H1 (cell line): ENCODE measurements at regions not wholly inside any gene's neighbourhood (a gene's known extent, or its start where the extent isn't known, plus 50 kb on each side); places are given as distances from the start of the nearest gene placed in this dataset.

ENCODE experiments used
- CTCF ChIA-PET: fragments of 300-600 bp; sonication (Branson Sonifier 250); formaldehyde crosslinking; loops from one replicate; lab custom pipeline; 2021; ENCODE audit not compliant: partially characterized antibody; lab: Charles Lee
- POLR2A ChIA-PET: fragments of 300-600 bp; sonication (Branson Sonifier 250); formaldehyde crosslinking; loops from one replicate; lab custom pipeline; 2021; ENCODE audit warnings: inconsistent platforms; ENCODE audit not compliant: partially characterized antibody; lab: Charles Lee
- DNase-seq, 2 experiments: peaks; one replicate each; pipeline versions ENCODE4 v3.0.0 to v3.0.0-alpha.2; 2010 to 2022; ENCODE audit warnings: low spot score in 2 of 2, low read depth in 1 of 2, mixed read lengths in 1 of 2
- FAIRE-seq: peaks from 2 replicates; lab custom pipeline; 2011; peaks lifted over from hg19 to GRCh38; lab: Jason Lieb, UNC
- H2AFZ ChIP-seq: 2 replicates; pipeline ENCODE4 v1.8.1; 2012; ENCODE audit warnings: low read length, inconsistent platforms
- H2AK5ac ChIP-seq: 2 replicates; pipeline ENCODE4 v1.6.1; 2013; ENCODE audit warnings: low read depth, low read length
- H2BK120ac ChIP-seq: replicated peaks from 2 replicates; pipeline ENCODE3; 2013; ENCODE audit warnings: low read depth, low read length, inconsistent platforms
- H2BK12ac ChIP-seq: 2 replicates; pipeline ENCODE4 v1.6.1; 2013; ENCODE audit warnings: low read depth, low read length
- H2BK15ac ChIP-seq: 2 replicates; pipeline ENCODE4 v1.6.1; 2013; ENCODE audit warnings: low read length
- H2BK20ac ChIP-seq: 2 replicates; pipeline ENCODE4 v1.6.1; 2013; ENCODE audit warnings: low read length
- H2BK5ac ChIP-seq: 2 replicates; pipeline ENCODE4 v1.6.1; 2013; ENCODE audit warnings: low read depth, low read length
- H3K14ac ChIP-seq: 2 replicates; pipeline ENCODE4 v1.6.1; 2013; ENCODE audit warnings: inconsistent platforms; ENCODE audit not compliant: insufficient read length
- H3K18ac ChIP-seq: 2 replicates; pipeline ENCODE4 v1.6.1; 2013; ENCODE audit warnings: low read length; ENCODE audit errors: extremely low read depth
- H3K23ac ChIP-seq: 2 replicates; pipeline ENCODE4 v1.6.1; 2013; ENCODE audit warnings: inconsistent platforms; ENCODE audit not compliant: insufficient read length
- H3K23me2 ChIP-seq: 2 replicates; pipeline ENCODE4 v1.6.1; 2013; ENCODE audit warnings: low read depth, low read length
- H3K27ac ChIP-seq: 2 replicates; pipeline ENCODE4 v1.6.1; 2011; ENCODE audit warnings: low read depth, low read length, inconsistent platforms
- H3K27me3 ChIP-seq, 4 experiments: replicated peaks in 1 of 4; 1 replicate in 1 of 4; 2 replicates in 3 of 4; pipeline versions ENCODE4 v1.6.1 to v1.8.1; 2011 to 2013; ENCODE audit warnings: low read length in 3 of 4, mild to moderate bottlenecking in 3 of 4, inconsistent platforms in 2 of 4, mixed read lengths in 2 of 4, moderate library complexity in 1 of 4; ENCODE audit not compliant: control insufficient read depth in 3 of 4, insufficient read depth in 3 of 4; ENCODE audit errors: extremely low read depth in 1 of 4
- H3K36me3 ChIP-seq, 4 experiments: 2 replicates each; pipeline versions ENCODE4 v1.6.1 to v1.8.1; 2011 to 2013; ENCODE audit warnings: mild to moderate bottlenecking in 4 of 4, low read length in 3 of 4, moderate library complexity in 2 of 4, control low read depth in 1 of 4, inconsistent platforms in 1 of 4; ENCODE audit not compliant: insufficient read depth in 4 of 4, control insufficient read depth in 2 of 4
- H3K4ac ChIP-seq: replicated peaks from 2 replicates; pipeline ENCODE3; 2013; ENCODE audit warnings: low read length, low read depth, mixed read lengths, inconsistent platforms; ENCODE audit not compliant: insufficient read length
- H3K4me1 ChIP-seq, 4 experiments: replicated peaks in 1 of 4; 1 replicate in 1 of 4; 2 replicates in 3 of 4; pipeline versions ENCODE4 v1.6.1 to v1.8.1; 2011 to 2013; ENCODE audit warnings: low read length in 3 of 4, inconsistent platforms in 2 of 4, mixed read lengths in 1 of 4; ENCODE audit not compliant: insufficient read depth in 4 of 4, control insufficient read depth in 3 of 4
- H3K4me2 ChIP-seq, 2 experiments: 2 replicates each; pipeline versions ENCODE4 v1.6.1 to v1.8.1; 2011 to 2013; ENCODE audit warnings: low read depth in 2 of 2, low read length in 2 of 2, control low read depth in 1 of 2, inconsistent platforms in 1 of 2, mild to moderate bottlenecking in 1 of 2; ENCODE audit not compliant: insufficient read depth in 1 of 2
- H3K4me3 ChIP-seq, 4 experiments: fragments of 200-600, 300-600 bp in 1 of 4; sonication (generic), shearing (Covaris generic), sonication (Bioruptor Twin) in 1 of 4; 2 replicates each; pipeline versions ENCODE4 v1.5.1 to v1.8.1; 2011 to 2016; ENCODE audit warnings: low read length in 4 of 4, low read depth in 3 of 4, control low read depth in 2 of 4, inconsistent platforms in 2 of 4, mild to moderate bottlenecking in 2 of 4, mixed read lengths in 1 of 4, moderate library complexity in 1 of 4; ENCODE audit not compliant: insufficient read depth in 2 of 4; ENCODE audit errors: extremely low read depth in 1 of 4
- H3K56ac ChIP-seq: replicated peaks from 2 replicates; pipeline ENCODE3; 2013; ENCODE audit warnings: low read depth, mild to moderate bottlenecking, mixed read lengths, low read length, inconsistent platforms; ENCODE audit not compliant: insufficient read length
- H3K79me1 ChIP-seq: 2 replicates; pipeline ENCODE4 v1.6.1; 2013; ENCODE audit warnings: low read depth, low read length, control low read depth
- H3K79me2 ChIP-seq, 2 experiments: 2 replicates each; pipeline versions ENCODE4 v1.6.1 to v1.8.1; 2012 to 2013; ENCODE audit warnings: low read length in 2 of 2, mild to moderate bottlenecking in 2 of 2, inconsistent platforms in 1 of 2; ENCODE audit not compliant: insufficient read depth in 2 of 2, control insufficient read depth in 1 of 2
- H3K9ac ChIP-seq, 4 experiments: replicated peaks in 1 of 4; 1 replicate in 1 of 4; 2 replicates in 3 of 4; pipeline versions ENCODE4 v1.6.1 to v1.8.1; 2011 to 2013; ENCODE audit warnings: low read depth in 3 of 4, low read length in 3 of 4, control low read depth in 2 of 4, mild to moderate bottlenecking in 2 of 4, moderate library complexity in 2 of 4, inconsistent platforms in 1 of 4; ENCODE audit errors: extremely low read depth in 1 of 4
- H3K9me3 ChIP-seq, 2 experiments: 2 replicates each; pipeline versions ENCODE4 v1.6.1 to v1.8.1; 2012 to 2013; ENCODE audit warnings: mild to moderate bottlenecking in 2 of 2, moderate library complexity in 2 of 2, control low read depth in 1 of 2, inconsistent platforms in 1 of 2, low read depth in 1 of 2, low read length in 1 of 2, mixed read lengths in 1 of 2; ENCODE audit not compliant: insufficient read depth in 2 of 2
- H4K20me1 ChIP-seq, 2 experiments: replicated peaks in 1 of 2; 2 replicates each; pipeline versions ENCODE3 to v1.8.1; 2011 to 2013; ENCODE audit warnings: inconsistent platforms in 2 of 2, low read length in 2 of 2, mild to moderate bottlenecking in 1 of 2; ENCODE audit not compliant: insufficient read depth in 2 of 2, control insufficient read depth in 1 of 2
- H4K5ac ChIP-seq: 2 replicates; pipeline ENCODE4 v1.6.1; 2013; ENCODE audit warnings: low read length, low read depth, mixed read lengths, inconsistent platforms; ENCODE audit not compliant: insufficient read length
- H4K8ac ChIP-seq: 2 replicates; pipeline ENCODE4 v1.8.0; 2013; ENCODE audit warnings: mild to moderate bottlenecking, moderate library complexity, low read length, inconsistent platforms; ENCODE audit not compliant: insufficient read depth; ENCODE audit errors: extremely low read depth
- H4K91ac ChIP-seq: replicated peaks from 2 replicates; pipeline ENCODE3; 2013; ENCODE audit warnings: low read length, mixed read lengths, inconsistent platforms; ENCODE audit not compliant: insufficient read length
- ASH2L ChIP-seq: fragments of 200-600, 300-600 bp; sonication (generic); IDR thresholded peaks from one replicate; pipeline ENCODE4 v1.7.1; 2017; ENCODE audit warnings: low read length
- CTBP2 ChIP-seq: IDR thresholded peaks from 2 replicates; pipeline ENCODE4 v1.7.0; 2011; ENCODE audit warnings: borderline replicate concordance, mild to moderate bottlenecking, moderate library complexity, mixed read lengths, low read length; ENCODE audit not compliant: insufficient read depth, insufficient read length
- CTCF ChIP-seq, 3 experiments: IDR thresholded peaks; 1 replicate in 2 of 3; 2 replicates in 1 of 3; pipeline versions ENCODE4 v1.5.1 to v1.6.1; 2011; ENCODE audit warnings: low read length in 3 of 3, mild to moderate bottlenecking in 3 of 3, inconsistent platforms in 2 of 3, low read depth in 1 of 3, moderate library complexity in 1 of 3; ENCODE audit not compliant: insufficient read depth in 1 of 3; ENCODE audit errors: control extremely low read depth in 1 of 3
- EZH2 ChIP-seq: fragments of 200-600 bp; sonication (generic); IDR thresholded peaks from 2 replicates; pipeline ENCODE4 v1.7.1; 2012; ENCODE audit warnings: low read depth, mild to moderate bottlenecking, moderate library complexity, low read length, inconsistent platforms; ENCODE audit not compliant: severe bottlenecking
- KDM5A ChIP-seq: fragments of 200-600 bp; IDR thresholded peaks from 2 replicates; pipeline ENCODE4 v1.7.1; 2012; ENCODE audit warnings: mild to moderate bottlenecking, low read length, inconsistent platforms, mixed read lengths
- POU5F1 ChIP-seq: IDR thresholded peaks from 2 replicates; pipeline ENCODE4 v1.6.1; 2011; ENCODE audit warnings: low read depth, mild to moderate bottlenecking, low read length, moderate library complexity
- RXRA ChIP-seq: IDR thresholded peaks from 2 replicates; pipeline ENCODE4 v1.6.1; 2011; ENCODE audit warnings: low read depth, mild to moderate bottlenecking, low read length, moderate library complexity; ENCODE audit not compliant: insufficient read depth
- SIRT6 ChIP-seq: IDR thresholded peaks from one replicate; pipeline ENCODE4 v1.7.1; 2012; ENCODE audit warnings: low read length, inconsistent platforms
- TAF7 ChIP-seq: optimal IDR thresholded peaks from 2 replicates; pipeline ENCODE3; 2011; ENCODE audit warnings: low read depth, mild to moderate bottlenecking, inconsistent platforms, low read length, moderate library complexity, borderline replicate concordance
- WGBS, 2 experiments: shearing (Covaris generic) in 1 of 2; methylation state at CpG; one replicate each; pipeline versions ENCODE4 v1.1.6 to v1.1.7; 2013 to 2015; ENCODE audit warnings: low lambda C conversion rate in 2 of 2, mixed read lengths in 2 of 2, inconsistent platforms in 1 of 2, low coverage in 1 of 2, missing lambda C conversion rate in 1 of 2; ENCODE audit not compliant: insufficient replicate concordance in 2 of 2, insufficient coverage in 1 of 2, insufficient read length in 1 of 2; ENCODE audit errors: extremely low coverage in 1 of 2, missing lambda C conversion rate in 1 of 2; 5-methylcytosine and 5-hydroxymethylcytosine counted together
- TF ChIP-seq, protein P1 (sequence below): IDR thresholded peaks from 2 replicates; pipeline ENCODE4 v1.6.1; 2012; ENCODE audit warnings: inconsistent platforms

GRCh38 chr9:16265688-16266087 lies 604.8 kb downstream of the BNC2 start:
- no peak overlapping the region for H4K5ac ChIP-seq
- H2AK5ac ChIP-seq, result no peak overlapping the region
- no peak overlapping the region for H4K91ac ChIP-seq
- H3K56ac ChIP-seq, result no peak overlapping the region
- no peak overlapping the region for H2AFZ ChIP-seq
- H3K36me3 ChIP-seq, result no peaks in the 10 kb centered on the region
- H2BK120ac ChIP-seq, result no peak overlapping the region
- H3K4me1 ChIP-seq, result peaks cover 0 to 3% (median 0%) of the 10 kb centered on the region in 4 experiments; a peak in 2 of 7 replicates
- H3K18ac ChIP-seq, result no peak overlapping the region
- FAIRE-seq, result no peak
- DNase-seq, result no peak
- no peak overlapping the region for H3K4ac ChIP-seq
- no peak overlapping the region for H3K4me2 ChIP-seq
- H4K8ac ChIP-seq, result no peak overlapping the region
- H3K14ac ChIP-seq, result no peak overlapping the region
- H3K27me3 ChIP-seq, result no peaks in the 10 kb centered on the region
- no peaks in the 10 kb centered on the region for H3K79me1 ChIP-seq
- no peak overlapping the region for H2BK20ac ChIP-seq
- H3K9me3 ChIP-seq, result no peaks in the 10 kb centered on the region
- H3K27ac ChIP-seq, result no peak overlapping the region
- ChIA-PET CTCF (interaction anchor here (0.7 to 5.6 kb wide), 8 partner anchors 10 to 69 kb away, joined by 3 to 76 read pairs (median 3); no protein-coding TSS in a partner anchor), POLR2A (no interaction called here)
- no peaks in the 10 kb centered on the region for H3K79me2 ChIP-seq
- no peak overlapping the region for H2BK15ac ChIP-seq
- no peaks in the 10 kb centered on the region for H4K20me1 ChIP-seq
- no peak overlapping the region for H3K4me3 ChIP-seq
- WGBS, 2 experiments, result 94% methylated on average over 5 of the region's 5 CpGs; no CpG with 5 or more reads in 1 of the 2 experiments
- H3K9ac ChIP-seq, result no peak overlapping the region
- H3K23me2 ChIP-seq, result no peaks in the 10 kb centered on the region
- H2BK5ac ChIP-seq, result no peak overlapping the region
- no peak overlapping the region for H3K23ac ChIP-seq
- no peak overlapping the region for H2BK12ac ChIP-seq
- TF ChIP-seq TAF7, result no peak
- TF ChIP-seq EZH2, result no peak
- TF ChIP-seq CTCF (IDR thresholded peaks at IDR 0.05; ENCODE audit: control extremely low read depth in 1 of 3, insufficient read depth in 1 of 3, low read depth in 1 of 3, low read length in 3 of 3), result no peak
- TF ChIP-seq RXRA, result no peak
- no peak for TF ChIP-seq SIRT6
- TF ChIP-seq, protein P1, sequence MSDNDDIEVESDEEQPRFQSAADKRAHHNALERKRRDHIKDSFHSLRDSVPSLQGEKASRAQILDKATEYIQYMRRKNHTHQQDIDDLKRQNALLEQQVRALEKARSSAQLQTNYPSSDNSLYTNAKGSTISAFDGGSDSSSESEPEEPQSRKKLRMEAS, result no peak
- no peak for TF ChIP-seq ASH2L
- no peak for TF ChIP-seq KDM5A
- TF ChIP-seq CTBP2, result no peak
- TF ChIP-seq POU5F1, result no peak
